GM19035 (cell line): ENCODE measurements at regions not wholly inside any gene's neighbourhood (a gene's known extent, or its start where the extent isn't known, plus 50 kb on each side); places are given as distances from the start of the nearest gene placed in this dataset.

Experiments
- ATAC-seq: cut with Tn5 transposase; IDR thresholded peaks from one replicate; pipeline ENCODE4 v1.9.1; 2021; ENCODE audit not compliant: unreplicated experiment

DNA sequence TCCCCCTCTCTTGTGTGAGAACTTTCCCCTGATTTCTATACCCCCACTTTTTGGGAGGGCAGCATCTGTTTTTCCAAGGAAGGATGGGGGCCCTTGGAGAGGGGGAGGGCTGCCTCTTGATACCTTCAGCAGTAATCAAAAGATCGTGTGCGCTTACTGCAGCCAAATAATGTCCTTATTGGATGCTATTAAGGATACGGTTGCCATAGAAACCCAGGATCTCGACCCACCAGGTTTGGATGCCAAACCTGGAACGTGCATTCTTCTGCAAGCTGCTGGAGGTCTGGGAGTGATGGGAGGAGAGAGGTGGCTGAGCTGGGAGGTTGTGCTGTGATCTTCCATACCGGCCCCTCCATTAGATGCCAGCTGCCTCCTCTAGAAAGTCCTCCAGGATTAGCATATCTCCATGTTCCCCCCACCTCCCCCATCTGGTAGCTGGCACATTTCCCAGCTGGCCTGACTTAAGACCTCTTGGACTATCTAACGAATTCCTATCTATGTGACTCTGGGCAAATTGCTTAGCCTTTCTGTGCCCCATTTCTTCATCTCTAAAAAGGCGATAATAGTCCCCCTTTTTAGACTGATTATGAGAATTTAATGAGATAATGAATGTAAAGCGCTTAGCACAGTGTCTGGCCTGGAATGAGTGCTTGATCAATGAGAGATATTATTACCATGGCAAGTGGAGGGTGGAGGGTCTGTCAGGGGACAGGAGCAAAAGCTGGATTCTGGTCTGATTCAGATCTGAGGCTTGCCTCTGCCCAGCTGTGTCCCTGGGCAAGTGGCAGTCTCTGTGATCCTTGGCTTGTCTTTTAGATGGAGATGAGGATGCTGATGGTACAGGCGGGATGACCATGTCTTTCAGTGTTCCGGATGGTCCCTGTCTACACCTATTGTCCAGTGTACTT lies 78.5 kb upstream of the PCBD1 start:
- ATAC-seq = no peak

DNA sequence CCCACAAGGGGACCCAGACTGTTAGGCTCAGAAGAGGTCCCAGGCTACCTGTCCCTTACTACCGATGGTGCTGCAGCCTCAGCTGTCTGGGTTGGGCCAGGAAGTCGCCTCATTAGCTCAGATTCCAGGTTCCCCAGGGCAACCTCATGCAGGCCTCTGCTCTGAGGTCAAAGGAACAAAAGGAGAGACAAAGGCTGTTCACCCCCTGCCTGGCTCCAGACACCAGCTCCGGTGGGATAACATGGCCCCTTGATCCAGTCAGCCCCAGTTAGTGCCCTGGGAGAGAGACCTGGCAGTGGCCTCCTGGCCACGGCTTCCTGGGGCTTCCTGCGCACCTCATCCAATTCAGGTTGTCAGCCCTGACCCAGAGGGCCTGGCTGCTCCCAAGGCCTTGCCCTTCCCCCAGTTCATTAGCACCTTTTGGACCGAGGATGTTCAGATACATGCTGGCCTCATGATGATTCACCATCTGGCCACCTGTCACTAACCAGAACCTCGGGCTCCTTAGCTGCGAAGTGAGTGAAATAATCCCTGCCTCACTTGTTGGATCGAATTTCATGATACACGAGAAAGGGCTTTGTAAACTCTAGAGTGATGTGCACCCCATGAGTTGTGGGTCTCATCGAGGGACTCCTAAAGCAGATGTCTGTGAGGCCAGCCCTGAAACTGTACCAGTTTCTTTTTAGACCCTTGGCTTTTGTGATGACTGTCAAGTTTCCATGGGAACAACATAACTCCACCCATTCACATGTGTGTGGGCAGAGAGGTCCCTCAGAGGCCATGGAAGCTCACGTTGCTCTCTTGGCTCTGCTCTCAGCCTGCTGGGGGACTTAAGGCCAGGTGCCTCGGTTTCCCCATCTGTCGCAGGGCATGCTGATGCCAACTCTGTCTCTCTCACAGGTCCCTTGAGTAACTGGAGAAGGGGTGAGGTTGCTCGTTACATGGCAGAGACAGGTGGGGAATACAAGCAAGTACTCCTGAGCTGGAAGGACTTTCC lies 79.5 kb upstream of the PCBD1 start:
- ATAC-seq = no peak

DNA sequence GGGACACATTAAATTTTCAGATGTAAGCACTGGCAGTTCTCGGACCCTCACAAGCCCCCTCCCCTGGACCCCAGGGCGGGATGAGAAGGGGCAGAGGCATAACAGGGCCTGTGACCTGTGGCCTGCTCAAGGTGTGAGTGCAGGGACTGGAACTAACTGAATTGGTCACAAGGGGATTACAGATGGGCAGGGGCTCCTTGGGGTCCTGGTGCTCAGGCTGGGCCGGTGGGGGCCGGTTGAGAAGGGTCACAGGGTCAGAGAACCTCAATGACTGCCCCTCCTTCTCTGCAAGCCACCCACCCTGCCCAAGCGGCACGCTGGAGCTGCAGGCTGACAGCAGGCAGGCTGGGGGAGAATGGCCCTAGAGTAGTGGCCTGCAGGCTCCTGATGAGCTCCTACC lies 80.8 kb upstream of the PCBD1 start:
- ATAC-seq = no peak

DNA sequence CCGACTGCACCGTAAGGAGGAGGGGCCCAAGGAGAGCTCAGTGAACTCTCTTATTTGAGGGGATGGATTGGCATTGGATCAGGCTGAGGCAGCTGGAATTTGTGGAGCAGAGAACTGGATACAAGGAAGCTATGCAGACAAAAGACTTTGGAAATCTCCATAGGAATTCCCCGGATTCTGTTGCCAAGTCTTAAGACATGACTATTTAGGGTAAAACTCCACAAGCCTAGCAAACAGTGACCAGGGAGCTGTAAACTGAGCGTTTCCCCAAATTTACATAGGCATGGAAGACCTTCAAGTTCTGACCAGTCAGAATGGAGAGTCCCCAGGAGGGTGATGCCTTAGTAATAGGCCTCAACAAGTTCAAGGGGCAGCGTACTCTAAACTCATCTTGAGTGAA lies 82.5 kb upstream of the PCBD1 start:
- ATAC-seq = no peak

DNA sequence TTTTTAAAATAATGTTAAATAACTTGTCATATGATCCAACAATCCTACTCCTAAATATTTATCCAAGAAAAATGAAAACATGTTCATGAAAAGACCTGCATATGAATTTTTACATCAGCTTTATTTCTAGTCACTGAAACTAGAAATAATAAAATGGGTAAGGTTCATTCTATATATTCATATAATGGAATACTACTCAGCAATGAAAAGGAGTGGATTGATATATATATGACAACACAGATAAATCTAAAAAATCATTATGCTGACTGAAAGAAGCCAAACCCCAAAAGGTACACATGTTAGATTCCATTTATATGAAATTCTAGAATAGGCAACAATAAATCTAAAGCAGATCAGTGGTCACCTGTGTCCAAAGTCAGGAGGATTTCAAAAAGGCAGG lies 84.9 kb upstream of the PCBD1 start:
- no peak for ATAC-seq

DNA sequence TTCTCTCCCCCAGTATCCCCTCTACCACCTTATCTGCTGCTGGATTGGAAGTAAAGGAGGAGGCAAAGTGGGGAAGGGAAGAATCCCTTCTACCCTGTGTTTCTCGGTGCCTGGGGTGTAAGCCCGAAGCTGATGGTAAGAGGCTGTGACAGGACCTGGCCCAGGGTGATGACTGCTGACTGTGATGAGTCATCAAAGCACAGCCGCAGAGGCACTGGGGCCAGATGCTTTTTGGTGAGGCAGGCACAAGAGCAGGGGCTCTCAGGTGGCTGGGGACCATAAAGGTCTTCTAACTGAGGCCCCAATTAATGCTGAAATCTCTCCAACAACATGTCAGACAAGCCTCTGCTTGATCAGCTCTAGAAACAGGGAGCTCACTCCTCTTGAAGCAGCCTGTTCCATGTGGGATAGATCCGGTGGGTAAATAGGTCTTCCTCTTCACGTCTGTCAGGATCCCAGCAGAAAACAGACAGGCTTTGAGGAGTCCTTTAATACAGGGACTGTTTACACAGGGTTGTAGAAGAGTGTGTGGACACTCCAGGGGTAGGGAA lies 86.1 kb upstream of the PCBD1 start:
- no peak for ATAC-seq

DNA sequence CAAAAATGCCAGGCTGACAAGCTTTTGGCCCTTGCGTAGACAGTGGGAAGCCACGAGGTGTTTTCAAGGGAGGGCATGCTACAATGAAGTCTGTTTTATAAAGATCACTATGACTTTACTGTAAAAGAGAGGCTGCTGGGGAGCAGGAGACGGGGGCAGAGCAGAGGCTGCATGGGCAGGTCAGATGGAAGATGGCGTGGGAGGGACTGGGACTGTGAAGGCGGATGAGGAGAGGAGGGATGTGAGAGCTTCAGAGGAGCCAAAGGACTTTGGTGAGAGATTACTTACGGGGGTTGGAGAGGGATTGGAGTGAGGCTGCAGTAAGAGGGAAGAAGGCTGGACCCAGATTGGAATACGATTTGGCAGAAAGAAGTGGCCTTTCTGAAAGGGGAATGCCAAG lies 86.6 kb upstream of the PCBD1 start:
- no peak for ATAC-seq

DNA sequence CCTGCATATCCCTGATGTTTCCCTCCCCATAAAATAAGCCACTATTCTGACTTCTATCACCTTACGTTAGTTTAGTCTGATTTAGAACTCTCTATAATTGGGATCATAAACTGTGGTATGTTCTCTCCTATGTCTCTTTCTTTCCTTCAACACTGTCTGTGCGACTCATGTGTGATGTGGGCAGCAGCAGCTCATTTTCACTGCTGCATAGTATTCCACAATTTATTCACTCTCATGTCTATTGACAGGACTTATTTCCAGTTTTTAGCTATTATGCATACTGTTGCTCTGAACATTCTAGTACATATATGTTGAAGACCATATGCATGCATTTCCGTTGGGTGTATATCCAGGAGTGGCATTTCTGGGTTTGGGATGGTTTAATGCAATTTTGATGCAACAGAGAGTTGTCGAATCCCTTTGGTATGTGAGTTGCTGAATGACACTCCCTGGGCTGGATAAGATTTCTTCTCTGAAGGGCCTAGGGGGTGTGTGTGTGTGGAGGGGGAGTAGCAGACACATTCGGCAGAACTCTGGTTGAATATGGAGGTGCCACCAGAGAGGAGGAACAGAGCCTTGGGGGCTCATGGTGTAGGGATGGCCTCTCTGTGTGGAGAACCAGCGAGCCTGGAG lies 87.8 kb upstream of the PCBD1 start:
- no peak for ATAC-seq

DNA sequence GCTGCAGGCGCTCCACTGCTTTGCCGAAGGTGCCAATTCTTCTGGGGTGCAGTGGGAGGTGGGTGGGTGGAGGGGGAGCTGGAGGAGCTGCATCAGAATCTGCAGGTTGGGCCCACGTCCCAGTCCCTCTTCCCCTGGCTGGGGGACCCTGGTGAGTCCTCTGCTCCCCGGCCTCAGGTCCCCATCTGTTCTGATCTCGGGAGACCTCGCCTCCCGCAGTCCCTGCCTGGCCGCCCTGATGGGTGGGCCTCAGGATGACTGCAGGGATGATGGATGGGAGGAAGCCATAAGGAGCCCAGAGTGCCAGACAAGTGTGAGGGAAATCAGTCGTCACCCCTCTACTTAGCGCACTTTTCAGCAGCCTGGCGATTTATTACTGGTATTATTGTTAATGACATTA lies 89.3 kb upstream of the PCBD1 start:
- no peak for ATAC-seq

DNA sequence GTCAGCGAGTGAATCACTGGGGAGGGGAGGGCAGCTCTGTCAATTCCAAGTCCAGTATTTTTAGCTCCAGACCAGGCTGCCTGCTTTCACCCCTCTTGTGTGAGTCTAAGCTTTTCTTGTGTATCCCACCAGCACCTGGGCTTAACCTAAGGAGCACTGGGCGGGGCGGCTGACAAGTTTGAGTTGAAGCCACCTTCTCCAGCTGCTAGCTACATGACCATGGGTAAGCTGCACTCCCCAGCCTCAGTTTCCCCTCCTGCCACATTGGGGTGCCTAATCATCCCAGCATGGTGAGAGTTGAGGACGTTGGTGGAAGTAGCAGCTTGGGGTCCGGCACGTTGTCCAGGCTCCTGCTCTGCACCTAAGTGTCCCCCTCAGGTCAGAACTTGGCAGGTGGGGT lies 89.8 kb upstream of the PCBD1 start:
- no peak for ATAC-seq

DNA sequence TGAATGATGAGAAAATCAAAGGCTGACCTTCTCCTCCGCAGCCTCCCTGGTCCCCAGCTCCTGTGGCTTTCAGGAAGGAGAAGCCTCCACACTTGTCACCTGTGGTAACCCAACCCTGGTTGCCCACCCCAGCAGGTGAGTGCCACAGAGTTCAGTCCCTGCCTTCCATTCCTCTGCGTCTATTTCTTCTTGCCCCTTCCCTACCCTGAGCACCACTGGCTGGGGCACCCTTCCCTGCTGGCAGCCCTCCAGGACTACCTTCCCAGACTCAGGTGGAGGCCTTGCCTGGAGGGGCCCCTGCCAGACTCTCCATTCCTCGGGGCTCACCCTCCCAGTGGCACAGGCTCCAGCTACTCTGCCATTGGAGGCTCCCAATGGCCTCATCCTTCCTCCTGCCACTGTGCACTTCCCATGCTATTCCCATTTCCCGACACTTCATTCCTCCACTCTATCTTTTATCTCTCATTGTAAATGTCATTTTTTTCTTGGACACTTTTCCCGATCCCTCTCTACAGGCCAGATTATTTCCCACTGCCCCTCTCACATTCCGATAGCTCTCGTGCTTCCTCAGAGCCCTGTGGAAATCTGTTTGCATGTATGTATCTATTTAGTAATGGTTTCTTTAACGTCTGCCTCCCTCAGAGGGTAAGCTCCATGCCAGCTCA lies 90.6 kb upstream of the PCBD1 start:
- no peak for ATAC-seq

DNA sequence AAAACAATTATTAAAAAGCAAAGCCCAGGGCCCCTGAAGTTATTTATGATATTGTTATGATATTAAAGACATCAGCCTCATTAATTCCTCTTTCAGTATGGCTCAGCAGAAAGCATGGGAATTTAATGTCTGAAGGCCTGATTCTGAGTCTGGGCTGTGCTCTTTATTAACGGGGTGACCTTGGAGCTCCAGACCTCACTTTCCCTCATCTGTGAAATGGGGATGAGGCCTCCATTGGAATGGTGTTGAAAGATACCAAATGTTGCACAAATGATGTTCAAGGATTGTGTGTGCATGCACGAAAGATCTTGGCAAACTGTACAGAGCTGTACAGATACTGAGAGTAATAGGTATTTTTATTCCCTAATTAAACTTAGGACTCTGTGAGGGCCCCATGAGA lies 92.3 kb upstream of the PCBD1 start:
- ATAC-seq = no peak

DNA sequence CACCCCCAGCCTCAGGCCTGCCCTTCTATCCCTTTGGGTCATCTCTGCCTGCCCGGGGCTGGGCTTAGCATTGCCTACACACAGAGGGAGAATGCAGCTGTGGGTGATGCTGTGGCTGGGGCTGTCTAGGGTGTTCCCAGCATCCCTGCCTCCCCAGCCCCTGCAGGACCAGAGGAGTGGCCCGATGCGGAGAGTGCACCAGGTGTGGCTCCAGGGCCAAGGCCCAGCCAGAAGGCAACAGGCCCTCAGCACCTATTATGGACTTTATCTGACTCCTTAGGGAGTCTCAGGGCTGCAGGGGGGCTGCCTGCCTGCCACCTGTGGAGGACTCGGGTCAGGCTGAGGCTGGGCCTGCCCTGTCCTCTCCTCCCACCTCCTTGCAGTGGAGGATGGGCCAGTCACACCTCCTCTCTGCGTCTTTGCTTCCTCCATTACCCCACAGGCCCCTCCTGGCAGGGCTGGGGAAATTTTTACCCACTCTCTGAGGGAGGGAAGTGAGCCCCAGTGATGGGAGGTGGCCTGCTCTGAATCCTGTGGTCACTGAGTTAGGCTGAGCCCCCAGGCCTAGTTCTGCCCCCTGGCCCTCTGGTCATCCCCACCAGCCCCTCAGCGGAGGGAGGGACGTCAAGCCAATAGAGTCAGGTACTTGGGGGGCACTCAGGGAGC lies 92.9 kb upstream of the PCBD1 start:
- ATAC-seq = no peak

DNA sequence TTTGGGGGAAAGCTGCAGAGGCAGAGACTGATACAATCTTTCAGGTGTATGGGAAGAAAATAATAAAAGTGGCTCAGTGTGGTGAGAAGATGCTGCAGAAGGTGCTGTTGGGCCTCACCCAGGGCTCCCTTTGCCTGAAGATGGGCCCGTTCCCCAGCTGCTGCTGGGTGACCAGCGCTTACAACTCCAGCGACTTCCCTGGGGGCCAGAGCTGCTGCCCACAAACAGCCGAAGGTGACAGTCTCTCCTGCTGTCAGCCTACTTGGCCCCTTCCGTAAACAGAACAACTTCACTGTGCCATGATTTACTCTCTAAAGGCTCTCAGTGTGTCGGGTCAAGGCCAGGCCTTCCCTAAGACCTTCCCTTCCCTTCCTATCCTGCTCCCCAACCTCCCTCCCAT lies 93.6 kb upstream of the PCBD1 start:
- no peak for ATAC-seq

DNA sequence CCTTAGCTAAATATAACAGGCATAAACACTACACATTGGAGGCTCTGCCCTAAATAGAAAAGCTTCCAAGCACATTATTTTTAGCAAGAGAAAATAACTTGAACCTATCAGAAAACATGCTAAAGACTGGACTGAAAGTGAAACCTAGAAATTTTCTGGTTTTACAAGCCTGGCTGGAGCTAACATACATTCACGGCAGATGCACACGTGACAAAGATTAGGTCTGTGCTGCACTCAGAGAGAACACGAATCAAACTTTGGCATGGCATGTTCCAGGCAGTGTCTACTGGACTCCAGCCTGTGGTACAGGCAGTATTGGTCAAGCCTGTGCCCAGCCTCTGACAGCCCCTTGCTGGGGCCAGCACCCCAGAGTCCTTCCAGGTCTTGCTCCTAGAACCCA lies 94.1 kb upstream of the PCBD1 start:
- peak; percentile 61 for ATAC-seq

DNA sequence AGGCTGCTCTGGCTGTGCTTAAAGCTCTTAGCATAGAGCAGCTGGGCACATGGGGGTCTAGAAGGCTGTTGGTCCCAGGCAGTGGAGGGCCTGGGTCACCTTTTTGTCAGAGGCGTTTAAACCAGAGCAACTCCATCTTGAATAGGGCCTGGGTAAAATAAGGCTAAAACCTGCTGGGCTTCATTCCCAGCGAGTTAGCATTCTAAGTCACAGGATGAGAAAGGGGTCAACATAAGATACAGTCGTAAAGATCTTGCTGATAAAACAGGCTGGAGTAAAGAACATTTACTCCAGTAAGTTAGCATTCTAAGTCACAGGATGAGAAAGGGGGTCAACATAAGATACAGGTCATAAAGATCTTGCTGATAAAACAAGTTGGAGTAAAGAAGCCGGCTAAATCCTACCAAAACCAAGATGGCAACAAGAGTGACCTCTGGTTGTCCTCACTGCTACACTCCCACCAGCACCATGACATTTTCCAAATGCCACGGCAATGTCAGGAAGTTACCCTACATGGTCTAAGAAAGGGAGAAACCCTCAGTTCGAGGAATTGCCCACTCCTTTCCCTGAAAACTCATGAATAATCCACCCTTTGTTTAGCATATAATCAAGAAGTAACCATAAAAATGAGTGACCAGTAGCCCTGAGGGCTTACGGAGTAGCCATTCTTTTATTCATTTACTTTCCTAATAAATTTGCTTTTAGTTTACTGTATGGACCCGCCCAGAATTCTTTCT lies 96.8 kb upstream of the PCBD1 start:
- no peak for ATAC-seq

DNA sequence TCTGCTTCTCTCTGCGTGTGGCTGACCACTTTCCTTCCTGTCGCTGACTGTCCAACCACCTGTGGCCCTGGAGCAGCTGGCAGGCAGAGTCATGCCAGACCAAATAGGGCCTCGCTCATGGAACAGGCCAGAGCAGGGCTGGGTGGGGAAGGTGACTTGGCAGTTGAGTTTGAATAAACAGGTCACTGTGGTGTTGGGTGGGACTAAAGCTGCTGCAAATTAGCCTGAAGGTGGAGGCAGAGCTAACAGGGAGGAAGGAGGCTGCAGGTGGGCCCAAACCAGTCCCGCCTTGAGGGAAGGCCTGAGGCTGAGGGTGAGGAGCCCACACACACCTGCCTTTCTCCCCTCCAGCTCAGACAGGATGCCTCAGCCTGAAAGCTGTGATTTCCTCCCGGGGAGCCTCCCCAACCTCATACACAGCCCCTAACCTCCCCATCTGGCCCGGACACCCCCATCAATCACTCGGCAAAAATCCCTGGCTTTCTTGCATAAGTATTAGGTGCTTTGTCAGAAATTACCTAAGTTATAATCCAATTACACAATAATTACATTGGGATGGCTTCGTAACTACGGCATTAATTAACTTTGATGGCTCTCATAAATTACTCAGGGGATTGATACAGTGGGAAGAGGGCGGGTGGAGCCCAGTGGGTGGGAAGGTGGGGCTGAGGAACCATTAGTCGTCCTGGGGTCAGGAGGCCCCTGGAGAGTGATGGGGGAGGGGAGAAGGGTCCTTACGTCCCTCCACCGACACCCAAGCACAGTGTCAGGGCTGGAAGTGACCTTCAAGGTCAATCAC lies 97.7 kb upstream of the PCBD1 start:
- ATAC-seq = no peak

DNA sequence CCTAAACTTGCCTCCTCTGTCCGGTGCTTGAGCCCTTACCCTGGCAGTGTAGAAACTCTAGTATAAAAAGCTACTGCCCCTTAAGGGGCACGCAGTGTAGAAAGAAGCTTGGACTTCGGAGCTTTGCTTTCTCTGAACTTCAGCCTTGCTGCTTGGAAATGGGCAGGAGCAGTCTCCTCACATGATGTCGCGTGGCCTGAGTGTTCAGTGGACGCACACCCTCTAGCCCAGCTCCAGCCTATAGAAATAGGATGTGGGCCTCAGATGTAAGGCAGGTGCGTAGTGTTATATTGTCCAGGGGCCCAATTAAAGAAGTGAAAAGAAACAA lies 98.2 kb upstream of the PCBD1 start:
- no peak for ATAC-seq
